D721Med (cell line): ENCODE measurements at regions not wholly inside any gene's neighbourhood (a gene's known extent, or its start where the extent isn't known, plus 50 kb on each side); places are given as distances from the start of the nearest gene placed in this dataset.

Experiments
- DNase-seq: peaks from one replicate; pipeline ENCODE4 v3.0.0; 2011; ENCODE audit warnings: low spot score; ENCODE audit not compliant: insufficient read length
- FAIRE-seq: peaks from 2 replicates; lab custom pipeline; 2011; peaks lifted over from hg19 to GRCh38; lab: Jason Lieb, UNC
- CTCF ChIP-seq: IDR thresholded peaks from 2 replicates; pipeline ENCODE4 v1.5.1; 2012; ENCODE audit warnings: mild to moderate bottlenecking, control low read depth; ENCODE audit not compliant: insufficient read depth; ENCODE audit errors: missing control alignments

GRCh38 chr15:98375513-98376340 is 272.6 kb upstream of the IGF1R start:
- no peak for TF ChIP-seq CTCF
- FAIRE-seq = no peak
- DNase-seq = no peak

GRCh38 chr15:98380721-98381120 is 267.6 kb upstream of the IGF1R start:
- no peak for TF ChIP-seq CTCF
- FAIRE-seq = no peak
- DNase-seq = no peak

GRCh38 chr15:98381446-98381845 is 266.9 kb upstream of the IGF1R start:
- FAIRE-seq (no peak), DNase-seq (no peak)
- no peak for TF ChIP-seq CTCF

- FAIRE-seq (no peak), DNase-seq (no peak)
- TF ChIP-seq CTCF = peak; percentile 4
Observed at GRCh38 chr15:98382139-98382538, 266.2 kb upstream of the IGF1R start.

GRCh38 chr15:98383571-98383970 is 264.8 kb upstream of the IGF1R start:
- TF ChIP-seq CTCF = no peak
- DNase-seq (no peak), FAIRE-seq (no peak)

GRCh38 chr15:98384328-98385029 is 263.9 kb upstream of the IGF1R start:
- DNase-seq (no peak), FAIRE-seq (no peak)
- TF ChIP-seq CTCF = no peak
